ENCODE measurements at regions not wholly inside any gene's neighbourhood (a gene's known extent, or its start where the extent isn't known, plus 50 kb on each side); places are given as distances from the start of the nearest gene placed in this dataset.
"Not testable (repeated sequence)": the region's sequence is repeated elsewhere in the genome, so short reads cannot be mapped to it uniquely, and the experiment has no call there.

GRCh38 chr2:204389856-204390255 is 155.4 kb upstream of the PARD3B start:
- Histone ChIP-seq H3K4me3 (no peak overlapping the region), H3K4me1 (no peaks in the 10 kb centered on the region), H3K27me3 (no peaks in the 10 kb centered on the region), H3K9me3 (no peaks in the 10 kb centered on the region), H3K27ac (no peak overlapping the region), H3K36me3 (no peaks in the 10 kb centered on the region)
- no peak for DNase-seq
- 87 to 89% methylated on average over 1 of the region's 1 CpG for WGBS, 2 donors
- TF ChIP-seq POLR2AphosphoS5 (IDR thresholded peaks at IDR 0.05) (no peak), POLR2A (IDR thresholded peaks at IDR 0.05) (no peak), CTCF (IDR thresholded peaks at IDR 0.05) (no peak), EP300 (IDR thresholded peaks at IDR 0.05) (no peak)
- intact Hi-C loops (cut with DNase I) = no loop called here

GRCh38 chr2:204395539-204395938 is 149.7 kb upstream of the PARD3B start:
- no peak overlapping the region for H3K4me3 ChIP-seq
- H3K4me1 ChIP-seq = no peaks in the 10 kb centered on the region
- no peaks in the 10 kb centered on the region for H3K36me3 ChIP-seq
- no peaks in the 10 kb centered on the region for H3K27me3 ChIP-seq
- no peak overlapping the region for H3K27ac ChIP-seq
- no peak for DNase-seq
- TF ChIP-seq POLR2A (IDR thresholded peaks at IDR 0.05) = no peak
- no peak for TF ChIP-seq CTCF (IDR thresholded peaks at IDR 0.05)
- TF ChIP-seq POLR2AphosphoS5 (IDR thresholded peaks at IDR 0.05) = no peak
- TF ChIP-seq EP300 (IDR thresholded peaks at IDR 0.05) = no peak
- WGBS, 2 donors = 90 to 91% methylated on average over 4 of the region's 4 CpGs
- intact Hi-C loops (cut with DNase I) = no loop called here
- no peaks in the 10 kb centered on the region for H3K9me3 ChIP-seq

GRCh38 chr2:204401114-204401513 is 144.2 kb upstream of the PARD3B start:
- no peak overlapping the region for H3K27ac ChIP-seq
- TF ChIP-seq CTCF (IDR thresholded peaks at IDR 0.05) (no peak), EP300 (IDR thresholded peaks at IDR 0.05) (no peak), POLR2AphosphoS5 (IDR thresholded peaks at IDR 0.05) (no peak), POLR2A (IDR thresholded peaks at IDR 0.05) (no peak)

GRCh38 chr2:204407204-204408014 is 137.9 kb upstream of the PARD3B start:
- Histone ChIP-seq H3K36me3 (no peaks in the 10 kb centered on the region), H3K4me1 (peaks cover 0 to 7% (median 3%) of the 10 kb centered on the region in 4 donors), H3K4me3 (no peak overlapping the region), H3K27ac (no peak overlapping the region), H3K27me3 (no peaks in the 10 kb centered on the region), H3K9me3 (peaks cover 0 to 6% (median 0%) of the 10 kb centered on the region in 4 donors)
- DNase-seq = no peak
- 28 to 68% methylated on average over 6 of the region's 6 CpGs for WGBS, 2 donors
- TF ChIP-seq POLR2A (IDR thresholded peaks at IDR 0.05) = no peak
- TF ChIP-seq POLR2AphosphoS5 (IDR thresholded peaks at IDR 0.05) = no peak
- TF ChIP-seq EP300 (IDR thresholded peaks at IDR 0.05) = no peak
- no peak for TF ChIP-seq CTCF (IDR thresholded peaks at IDR 0.05)
- intact Hi-C loops (cut with DNase I) = no loop called here

More at GRCh38 chr2:204401114-204401513, 144.2 kb upstream of the PARD3B start:
- H3K36me3 ChIP-seq = no peaks in the 10 kb centered on the region
- WGBS, 2 donors = 88 to 89% methylated on average over 5 of the region's 5 CpGs
- no peaks in the 10 kb centered on the region for H3K9me3 ChIP-seq
- no peak overlapping the region for H3K4me3 ChIP-seq
- DNase-seq = no peak
- no peaks in the 10 kb centered on the region for H3K27me3 ChIP-seq
- intact Hi-C loops (cut with DNase I) = no loop called here
- H3K4me1 ChIP-seq = no peaks in the 10 kb centered on the region

- DNase-seq; H3K4me3 ChIP-seq; H3K9me3 ChIP-seq; intact Hi-C loops (cut with DNase I); H3K27me3 ChIP-seq; H3K4me1 ChIP-seq; H3K27ac ChIP-seq; H3K36me3 ChIP-seq: not testable (repeated sequence)
- WGBS, 2 donors = 83 to 88% methylated on average over 2 of the region's 2 CpGs
Observed at GRCh38 chr2:204412782-204413181, 132.5 kb upstream of the PARD3B start.
